B cell (primary cell): ENCODE measurements at regions not wholly inside any gene's neighbourhood (a gene's known extent, or its start where the extent isn't known, plus 50 kb on each side); places are given as distances from the start of the nearest gene placed in this dataset.
"Not testable (repeated sequence)": the region's sequence is repeated elsewhere in the genome, so short reads cannot be mapped to it uniquely, and the experiment has no call there.

Experiments used
- ATAC-seq: fragments of 200-7000 bp; cut with Tn5 transposase; one replicate; pipeline ENCODE4 v1.10.0; 2021; ENCODE audit warnings: low read depth, mild to moderate bottlenecking, moderate number of reproducible peaks, moderate library complexity
- CTCF ChIA-PET: fragments of 350-600 bp; sonication (Branson Sonifier 250); formaldehyde crosslinking; loops from one replicate; lab custom pipeline; 2021; ENCODE audit warnings: antibody characterized with exemption, inconsistent platforms; lab: Charles Lee
- POLR2A ChIA-PET: fragments of 350-600 bp; sonication (Branson Sonifier 250); formaldehyde crosslinking; loops from one replicate; lab custom pipeline; 2021; ENCODE audit warnings: antibody characterized with exemption; lab: Charles Lee
- DNase-seq: peaks from one replicate; pipeline ENCODE4 v3.0.0; 2013
- H2AFZ ChIP-seq: 2 replicates; pipeline ENCODE4 v1.6.1; 2012; ENCODE audit warnings: mild to moderate bottlenecking, low read depth, low read length; ENCODE audit not compliant: insufficient read depth, poor library complexity, severe bottlenecking
- H3K27ac ChIP-seq, 2 donors: 1 replicate in 1 of 2; 2 replicates in 1 of 2; pipeline ENCODE4 v1.5.1; 2012 to 2013; ENCODE audit warnings: low read length in 2 of 2, mild to moderate bottlenecking in 2 of 2, moderate library complexity in 1 of 2
- H3K27me3 ChIP-seq, 4 experiments: fragments of 200-600 bp in 1 of 4; sonication (generic) in 1 of 4; replicated peaks in 1 of 4; 1 replicate in 2 of 4; 2 replicates in 2 of 4; pipeline versions ENCODE4 v1.6.1 to v1.7.0; 2013 to 2016; ENCODE audit warnings: low read length in 3 of 4, mild to moderate bottlenecking in 2 of 4, mixed read lengths in 1 of 4, moderate library complexity in 1 of 4; ENCODE audit not compliant: insufficient read depth in 4 of 4, control insufficient read depth in 3 of 4; ENCODE audit errors: control extremely low read depth in 1 of 4
- H3K36me3 ChIP-seq, 2 experiments: replicated peaks in 1 of 2; 1 replicate in 1 of 2; 2 replicates in 1 of 2; pipeline versions ENCODE4 v1.6.1 to v1.7.1; 2013; ENCODE audit warnings: low read length in 1 of 2; ENCODE audit not compliant: insufficient read depth in 2 of 2, control insufficient read depth in 1 of 2; ENCODE audit errors: control extremely low read depth in 1 of 2, extremely low read depth in 1 of 2
- H3K4me1 ChIP-seq, 2 donors: fragments of 200-600 bp in 1 of 2; sonication (generic) in 1 of 2; 1 replicate in 1 of 2; 2 replicates in 1 of 2; pipeline versions ENCODE4 v1.5.1 to v1.6.1; 2013 to 2017; ENCODE audit warnings: low read length in 2 of 2; ENCODE audit not compliant: control insufficient read depth in 2 of 2, insufficient read depth in 2 of 2
- H3K4me2 ChIP-seq: replicated peaks from 2 replicates; pipeline ENCODE3; 2012; ENCODE audit warnings: mild to moderate bottlenecking, low read depth, low read length; ENCODE audit not compliant: poor library complexity, severe bottlenecking
- H3K4me3 ChIP-seq, 5 experiments: fragments of 200-600 bp in 1 of 5; sonication (generic) in 1 of 5; 1 replicate in 3 of 5; 2 replicates in 2 of 5; pipeline versions ENCODE4 v1.5.1 to v1.7.0; 2011 to 2016; ENCODE audit warnings: low read length in 4 of 5, mild to moderate bottlenecking in 4 of 5, low read depth in 2 of 5, control low read depth in 1 of 5, moderate library complexity in 1 of 5; ENCODE audit not compliant: insufficient read depth in 1 of 5; ENCODE audit errors: control extremely low read depth in 1 of 5, extremely low read depth in 1 of 5
- H3K79me2 ChIP-seq: fragments of 200-600 bp; sonication (generic); one replicate; pipeline ENCODE4 v1.6.0; 2016; ENCODE audit warnings: low read length; ENCODE audit not compliant: control insufficient read depth, insufficient read depth
- H3K9ac ChIP-seq: fragments of 200-600 bp; sonication (generic); 2 replicates; pipeline ENCODE4 v1.6.1; 2017; ENCODE audit warnings: mild to moderate bottlenecking, low read length, moderate library complexity
- H3K9me3 ChIP-seq, 3 donors: one replicate each; pipeline versions ENCODE4 v1.6.1 to v1.7.1; 2013; ENCODE audit warnings: low read length in 2 of 3; ENCODE audit not compliant: control insufficient read depth in 2 of 3, insufficient read depth in 1 of 3; ENCODE audit errors: control extremely low read depth in 1 of 3
- H4K20me1 ChIP-seq: 2 replicates; pipeline ENCODE4 v1.6.0; 2012; ENCODE audit warnings: mild to moderate bottlenecking, low read length; ENCODE audit not compliant: insufficient read depth, control insufficient read depth, poor library complexity, severe bottlenecking
- H3K27ac Mint-ChIP-seq: one replicate; pipeline ENCODE4 v1.8.0; 2021; ENCODE audit warnings: mixed read lengths
- H3K27me3 Mint-ChIP-seq: one replicate; pipeline ENCODE4 v1.8.0; 2021; ENCODE audit warnings: mixed read lengths
- H3K4me1 Mint-ChIP-seq: one replicate; pipeline ENCODE4 v1.8.0; 2021; ENCODE audit warnings: mixed read lengths
- H3K4me3 Mint-ChIP-seq: one replicate; pipeline ENCODE4 v1.8.0; 2021; ENCODE audit warnings: mixed read lengths
- H3K9me3 Mint-ChIP-seq: one replicate; pipeline ENCODE4 v1.8.0; 2022; ENCODE audit warnings: mixed read lengths; ENCODE audit not compliant: insufficient read depth
- CTCF ChIP-seq: fragments of 200-600 bp; IDR thresholded peaks from one replicate; pipeline ENCODE4 v1.8.0; 2022; ENCODE audit warnings: antibody characterized with exemption, mild to moderate bottlenecking
- EZH2 ChIP-seq: IDR thresholded peaks from 2 replicates; pipeline ENCODE4 v1.6.1; 2012; ENCODE audit warnings: borderline replicate concordance, low read depth, mild to moderate bottlenecking, moderate library complexity, low read length; ENCODE audit not compliant: insufficient read depth, poor library complexity, severe bottlenecking
- WGBS: methylation state at CpG from one replicate; pipeline ENCODE4 v1.1.5; 2013; ENCODE audit warnings: missing lambda C conversion rate; ENCODE audit not compliant: insufficient coverage; 5-methylcytosine and 5-hydroxymethylcytosine counted together
- intact Hi-C: fragments of 100-400 bp; cut with micrococcal nuclease; formaldehyde crosslinking; loops from one replicate; pipeline ENCODE4 v1.10.0; 2022

GRCh38 chr7:153701678-153702077 lies 350.5 kb upstream of the DPP6 start:
- no peaks in the 10 kb centered on the region for H3K27me3 Mint-ChIP-seq
- ChIA-PET POLR2A (no interaction called here), CTCF (no interaction called here)
- peaks cover 0 to 3% (median 0%) of the 10 kb centered on the region in 3 donors for H3K9me3 ChIP-seq
- no peaks in the 10 kb centered on the region for H3K4me1 Mint-ChIP-seq
- H3K9ac ChIP-seq = no peak overlapping the region
- H2AFZ ChIP-seq = no peak overlapping the region
- ATAC-seq (no peak), DNase-seq (no peak)
- H3K27ac ChIP-seq = no peak overlapping the region
- H3K9me3 Mint-ChIP-seq = no peaks in the 10 kb centered on the region
- intact Hi-C loops = no loop called here
- TF ChIP-seq EZH2 (no peak), CTCF (peak; percentile 24)
- H4K20me1 ChIP-seq = no peaks in the 10 kb centered on the region
- no peaks in the 10 kb centered on the region for H3K27me3 ChIP-seq
- H3K4me3 Mint-ChIP-seq = no peak overlapping the region
- H3K4me3 ChIP-seq = no peak overlapping the region
- H3K27ac Mint-ChIP-seq = no peak overlapping the region
- no peaks in the 10 kb centered on the region for H3K79me2 ChIP-seq
- no peaks in the 10 kb centered on the region for H3K36me3 ChIP-seq
- H3K4me2 ChIP-seq = no peak overlapping the region
- no peaks in the 10 kb centered on the region for H3K4me1 ChIP-seq

GRCh38 chr7:153723892-153724291 lies 328.3 kb upstream of the DPP6 start:
- H3K27ac Mint-ChIP-seq, CTCF ChIA-PET, DNase-seq, H3K4me1 ChIP-seq, POLR2A ChIA-PET, H3K4me3 ChIP-seq, H3K4me3 Mint-ChIP-seq, H3K27me3 ChIP-seq, H4K20me1 ChIP-seq, H3K9ac ChIP-seq, H3K9me3 Mint-ChIP-seq, H3K79me2 ChIP-seq, H3K36me3 ChIP-seq, H3K4me2 ChIP-seq, H2AFZ ChIP-seq, H3K27me3 Mint-ChIP-seq, ATAC-seq, H3K27ac ChIP-seq, intact Hi-C loops, H3K4me1 Mint-ChIP-seq, H3K9me3 ChIP-seq: not testable (repeated sequence)
- WGBS = no CpG with 5 or more reads among the region's 2 CpGs

GRCh38 chr7:153731504-153731903 lies 320.7 kb upstream of the DPP6 start:
- H3K27me3 Mint-ChIP-seq, POLR2A ChIA-PET, CTCF ChIA-PET, H3K4me1 ChIP-seq, H3K9ac ChIP-seq, H3K4me3 Mint-ChIP-seq, H3K4me3 ChIP-seq, H3K27me3 ChIP-seq, H4K20me1 ChIP-seq, H3K27ac ChIP-seq, H3K36me3 ChIP-seq, H3K9me3 Mint-ChIP-seq, intact Hi-C loops, ATAC-seq, H3K4me2 ChIP-seq, H2AFZ ChIP-seq, H3K9me3 ChIP-seq, H3K4me1 Mint-ChIP-seq, H3K27ac Mint-ChIP-seq, H3K79me2 ChIP-seq, DNase-seq: not testable (repeated sequence)
- 76% methylated on average over 2 of the region's 7 CpGs for WGBS
